Fibroblast of the aortic adventitia (primary cell): ENCODE measurements at regions not wholly inside any gene's neighbourhood (a gene's known extent, or its start where the extent isn't known, plus 50 kb on each side); places are given as distances from the start of the nearest gene placed in this dataset.

Experiments
- DNase-seq: peaks from one replicate; pipeline ENCODE4 v3.0.0-alpha.2; 2010; ENCODE audit warnings: low read depth
- H3K4me3 ChIP-seq: 2 replicates; pipeline ENCODE4 v1.5.1; 2011; ENCODE audit warnings: low read depth, mild to moderate bottlenecking, control low read depth, low read length, moderate library complexity
- TF ChIP-seq, protein P1 (sequence below): IDR thresholded peaks from 2 replicates; pipeline ENCODE4 v1.5.1; 2011; ENCODE audit warnings: mild to moderate bottlenecking, low read length, control low read depth, inconsistent platforms; ENCODE audit not compliant: insufficient read depth

DNA sequence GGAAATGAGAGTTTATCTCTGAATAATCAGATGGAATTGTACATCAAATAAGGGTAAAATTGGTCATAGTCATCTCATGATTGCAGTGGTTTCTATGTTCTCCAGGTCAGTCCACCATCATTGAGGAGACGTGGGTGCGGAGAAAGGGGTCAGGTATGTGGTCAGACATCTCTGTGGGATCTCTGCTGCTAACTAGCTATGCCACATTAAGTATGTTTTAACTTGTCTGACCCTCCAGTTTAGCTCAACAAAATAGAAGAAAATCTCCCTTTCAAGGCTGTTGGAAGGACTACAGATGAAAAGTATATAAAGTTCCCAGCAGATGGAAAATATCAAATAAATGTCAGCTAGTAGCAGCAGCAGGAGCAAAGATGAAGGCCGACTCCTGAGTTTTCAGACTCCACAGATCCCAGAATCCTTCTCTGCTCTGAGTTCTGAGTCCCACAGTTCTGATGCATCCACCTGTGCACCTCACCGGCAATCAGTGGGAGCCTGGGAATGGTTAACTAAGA, 106.6 kb upstream of the CYP1B1 start:
- H3K4me3 ChIP-seq: no peak overlapping the region
- no peak for DNase-seq
- TF ChIP-seq, protein P1, sequence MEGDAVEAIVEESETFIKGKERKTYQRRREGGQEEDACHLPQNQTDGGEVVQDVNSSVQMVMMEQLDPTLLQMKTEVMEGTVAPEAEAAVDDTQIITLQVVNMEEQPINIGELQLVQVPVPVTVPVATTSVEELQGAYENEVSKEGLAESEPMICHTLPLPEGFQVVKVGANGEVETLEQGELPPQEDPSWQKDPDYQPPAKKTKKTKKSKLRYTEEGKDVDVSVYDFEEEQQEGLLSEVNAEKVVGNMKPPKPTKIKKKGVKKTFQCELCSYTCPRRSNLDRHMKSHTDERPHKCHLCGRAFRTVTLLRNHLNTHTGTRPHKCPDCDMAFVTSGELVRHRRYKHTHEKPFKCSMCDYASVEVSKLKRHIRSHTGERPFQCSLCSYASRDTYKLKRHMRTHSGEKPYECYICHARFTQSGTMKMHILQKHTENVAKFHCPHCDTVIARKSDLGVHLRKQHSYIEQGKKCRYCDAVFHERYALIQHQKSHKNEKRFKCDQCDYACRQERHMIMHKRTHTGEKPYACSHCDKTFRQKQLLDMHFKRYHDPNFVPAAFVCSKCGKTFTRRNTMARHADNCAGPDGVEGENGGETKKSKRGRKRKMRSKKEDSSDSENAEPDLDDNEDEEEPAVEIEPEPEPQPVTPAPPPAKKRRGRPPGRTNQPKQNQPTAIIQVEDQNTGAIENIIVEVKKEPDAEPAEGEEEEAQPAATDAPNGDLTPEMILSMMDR: no peak

- no peak for DNase-seq
- H3K4me3 ChIP-seq: no peak overlapping the region
These were observed 106.0 kb upstream of the CYP1B1 start for GRCh38 chr2:38181806-38182491.

DNA sequence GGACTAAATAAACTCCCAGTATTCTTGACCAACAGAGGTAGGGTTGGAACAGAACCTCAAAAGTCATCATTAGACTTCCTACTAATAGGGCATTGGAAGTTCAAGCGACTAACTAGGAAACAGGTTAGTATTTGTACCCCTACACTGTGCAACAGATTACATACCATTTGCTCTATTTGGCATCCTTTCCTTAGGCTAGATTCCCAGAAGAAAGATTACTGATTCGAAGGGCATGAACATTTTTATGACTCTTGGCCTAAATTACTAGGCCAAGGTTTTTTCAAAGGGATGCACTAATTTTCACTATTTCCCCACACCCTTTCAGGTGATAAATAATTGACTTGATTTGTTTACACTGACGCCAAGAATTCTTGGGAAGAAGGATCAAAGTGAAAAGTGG, 104.8 kb upstream of the CYP1B1 start:
- no peak overlapping the region for H3K4me3 ChIP-seq
- TF ChIP-seq, protein P1: no peak
- no peak for DNase-seq

More at GRCh38 chr2:38181806-38182491, 106.0 kb upstream of the CYP1B1 start:
- TF ChIP-seq, protein P1: no peak

DNA sequence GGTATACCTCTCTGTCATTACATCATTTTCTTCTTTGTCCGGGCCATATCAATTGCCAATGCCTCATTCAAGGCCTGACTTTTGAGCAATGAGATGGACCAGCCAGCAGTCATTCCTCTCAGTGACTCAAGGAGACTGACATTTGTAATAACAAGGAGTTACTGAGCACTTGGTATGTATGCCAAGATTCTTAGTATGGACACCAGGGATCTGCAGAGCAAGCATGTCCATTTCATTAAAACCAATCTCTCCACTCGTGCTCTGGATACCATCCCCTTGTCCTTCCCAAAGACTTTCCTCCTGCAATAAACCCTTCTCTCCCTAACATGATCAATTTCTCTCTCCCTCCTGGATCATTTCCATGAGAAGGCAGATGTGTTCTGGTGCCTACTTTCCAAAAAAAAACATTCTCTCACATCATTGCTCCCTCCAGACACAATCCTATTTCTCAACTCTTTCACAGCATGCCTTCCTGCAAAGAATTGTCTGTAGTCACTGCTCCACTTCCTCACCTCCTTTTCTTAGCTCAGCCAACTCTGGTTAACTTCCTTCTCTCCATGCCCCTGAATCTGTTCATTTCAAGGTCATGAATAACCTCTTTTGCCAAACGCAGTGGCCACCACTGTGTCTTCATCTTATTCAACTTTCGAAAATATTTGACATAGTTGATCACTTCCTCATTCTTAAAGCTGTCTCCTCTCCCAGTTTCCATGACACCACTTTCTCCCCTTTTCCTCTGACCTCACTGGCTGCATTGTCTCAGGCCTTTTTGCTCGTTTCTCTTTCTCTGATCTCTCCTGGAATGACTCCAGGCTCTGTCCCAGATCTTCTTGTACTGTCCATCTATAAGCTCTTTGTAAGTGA, 102.8 kb upstream of the CYP1B1 start:
- H3K4me3 ChIP-seq: no peak overlapping the region
- DNase-seq: peak; percentile 90

GRCh38 chr2:38178119-38178518, 102.2 kb upstream of the CYP1B1 start:
- TF ChIP-seq, protein P1: no peak
- no peak overlapping the region for H3K4me3 ChIP-seq
- DNase-seq: peak; percentile 87

More for the DNA sequence above, 102.8 kb upstream of the CYP1B1 start:
- TF ChIP-seq, protein P1: no peak

DNA sequence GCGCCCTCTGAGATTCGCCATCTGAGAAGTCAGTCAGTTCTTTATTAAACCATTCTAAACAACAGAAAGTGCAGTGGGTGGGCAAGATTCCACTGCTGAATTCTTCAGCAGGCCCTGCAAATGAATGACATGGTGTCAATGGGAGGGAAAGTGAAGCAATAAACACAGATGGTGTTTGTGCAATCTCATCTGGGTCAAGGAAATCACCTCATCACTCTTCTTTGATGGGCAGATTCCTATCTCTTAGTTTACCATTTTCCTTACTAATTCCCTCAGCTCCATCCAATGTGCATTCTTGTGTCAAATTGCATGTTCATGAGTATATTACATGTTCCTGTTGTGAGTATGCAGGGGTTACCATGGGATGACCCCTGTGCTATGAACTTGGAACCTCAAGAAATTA, 100.7 kb upstream of the CYP1B1 start:
- peak; percentile 54 for DNase-seq
- no peak overlapping the region for H3K4me3 ChIP-seq
- TF ChIP-seq, protein P1: no peak
